ENCODE measurements at regions not wholly inside any gene's neighbourhood (a gene's known extent, or its start where the extent isn't known, plus 50 kb on each side); places are given as distances from the start of the nearest gene placed in this dataset.

DNA sequence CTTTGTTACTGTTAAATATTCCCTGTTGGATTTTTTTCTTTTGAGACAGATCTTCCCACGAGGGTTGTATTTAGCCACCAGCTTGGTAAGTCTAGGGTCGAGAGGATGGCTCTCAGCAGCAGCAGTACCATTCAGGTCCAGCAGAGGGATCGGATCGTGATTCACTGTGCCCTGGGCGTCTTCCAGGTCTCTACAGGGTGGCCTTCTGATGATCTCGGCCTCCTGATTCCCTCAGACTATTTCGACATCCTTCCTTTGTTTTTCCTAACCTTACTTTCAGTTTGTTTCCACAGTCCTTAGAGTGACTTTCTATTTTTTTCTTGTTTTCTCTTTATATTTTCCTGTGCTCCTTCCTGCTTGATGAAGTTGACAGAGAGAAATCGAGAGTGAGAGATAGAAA, 1436.9 kb downstream of the UQCRFS1 start:
- DNase-seq (ENCODE audit: low read depth) = peak; percentile 45

DNA sequence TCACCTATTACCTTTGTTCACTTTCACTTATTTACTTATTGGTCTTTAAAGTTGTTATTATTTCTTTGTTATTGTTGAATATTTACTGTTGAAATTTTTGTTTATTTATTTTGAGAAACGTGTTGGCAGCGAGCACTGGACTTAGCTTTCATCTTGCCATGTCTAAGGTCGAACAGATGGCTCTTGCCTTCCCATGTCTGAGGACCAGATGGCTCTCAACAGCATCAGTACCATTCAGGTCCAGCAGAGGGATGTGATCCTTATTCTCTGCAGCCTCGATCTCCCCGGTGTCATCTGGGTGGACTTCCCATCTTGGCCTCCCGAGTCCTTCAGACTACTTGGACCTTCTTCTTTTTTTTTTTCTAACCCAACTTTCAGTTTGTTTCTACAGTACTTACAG, 1437.6 kb downstream of the UQCRFS1 start:
- DNase-seq (ENCODE audit: low read depth) = no peak

DNA sequence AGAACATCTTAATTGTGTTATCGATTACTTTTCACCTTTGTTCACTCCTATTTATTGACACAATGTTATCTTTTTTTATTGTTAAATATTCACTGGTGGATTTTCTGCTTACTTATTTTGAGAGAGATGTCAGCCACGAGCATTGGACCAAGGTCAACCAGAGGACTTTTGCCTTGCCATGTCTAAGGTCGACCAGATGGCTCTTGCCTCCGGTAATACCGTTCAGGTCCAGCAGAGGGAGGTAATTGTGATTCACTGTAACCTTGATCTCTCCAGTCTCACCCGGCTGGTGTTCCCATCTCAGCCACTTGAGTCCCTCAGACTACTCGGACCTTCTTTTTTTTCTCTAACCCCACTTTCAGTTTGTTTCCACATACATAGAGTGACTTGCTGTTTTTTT, 1438.1 kb downstream of the UQCRFS1 start:
- peak; percentile 72 for DNase-seq (ENCODE audit: low read depth)

DNA sequence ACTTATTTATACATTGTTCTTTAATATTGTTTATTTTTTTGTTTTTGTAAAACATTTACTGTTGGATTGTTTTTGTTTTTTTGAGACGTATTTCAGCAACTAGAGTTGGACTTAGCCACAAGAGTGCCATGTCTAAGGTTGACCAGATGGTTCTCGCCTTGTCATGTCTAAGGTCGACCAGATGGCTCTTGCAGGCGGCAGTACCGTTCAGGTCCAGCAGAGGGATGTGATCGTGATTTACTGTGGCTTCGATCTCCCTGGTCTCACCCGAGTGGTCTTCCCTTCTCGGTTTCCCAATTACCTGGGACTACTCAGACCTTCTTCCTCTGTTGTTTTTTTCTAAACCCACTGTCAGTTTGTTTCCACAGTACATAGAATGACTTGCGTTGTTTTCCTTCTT, 1438.6 kb downstream of the UQCRFS1 start:
- DNase-seq (ENCODE audit: low read depth) = peak; percentile 51

DNA sequence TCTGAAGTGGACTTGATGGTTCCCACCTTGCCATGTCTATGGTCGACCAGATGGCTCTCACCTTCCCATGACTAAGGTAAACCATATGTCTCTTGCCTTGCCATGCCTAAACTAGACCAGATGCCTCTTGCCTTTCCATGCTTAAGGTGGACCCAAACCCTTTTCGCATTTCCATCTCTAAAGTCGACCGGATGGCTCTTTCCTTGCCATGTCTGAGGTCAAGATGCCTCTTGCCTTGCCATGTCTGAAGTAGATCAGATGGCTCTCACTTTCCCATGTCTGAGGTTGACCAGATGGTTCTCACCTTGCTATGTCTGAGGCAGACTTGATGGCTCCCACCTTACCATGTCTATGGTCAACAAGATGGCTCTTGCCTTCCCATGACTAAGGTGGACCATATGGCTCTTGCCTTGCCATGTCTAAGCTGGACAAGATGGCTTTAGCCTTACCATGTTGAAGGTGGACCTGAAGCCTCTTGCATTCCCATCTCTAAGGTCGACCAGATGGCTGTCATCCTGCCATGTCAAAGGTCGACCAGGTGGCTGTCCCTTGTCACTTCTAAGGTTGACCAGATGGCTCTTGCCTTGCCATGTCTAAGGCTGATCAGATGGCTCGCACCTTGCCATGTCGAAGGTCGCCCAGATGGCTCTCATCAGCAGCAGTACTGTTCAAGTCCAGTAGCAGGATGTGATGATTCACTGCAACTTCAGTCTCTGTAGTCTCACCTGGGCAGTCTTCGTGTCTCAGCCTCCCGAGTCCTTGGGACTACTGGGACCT, 1439.4 kb downstream of the UQCRFS1 start:
- DNase-seq (ENCODE audit: low read depth) = no peak

DNA sequence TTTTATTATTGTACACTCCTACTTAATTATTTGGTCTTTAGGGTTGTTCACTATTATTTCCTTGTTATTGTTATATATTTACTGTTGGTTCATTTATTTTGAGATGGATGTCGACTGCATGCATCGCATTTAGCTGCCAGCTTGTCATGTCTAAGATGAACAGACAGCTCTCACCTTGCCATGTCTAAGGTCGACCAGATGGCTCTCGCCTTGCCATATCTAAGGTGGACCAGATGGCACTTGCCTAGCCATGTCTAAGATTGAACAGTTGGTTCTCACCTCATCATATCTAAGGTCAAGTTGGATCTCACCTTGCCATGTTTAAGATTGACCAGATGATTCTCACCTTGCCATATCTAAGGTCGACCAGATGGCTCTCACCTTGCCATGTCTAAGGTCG, 1440.9 kb downstream of the UQCRFS1 start:
- DNase-seq (ENCODE audit: low read depth) = no peak

DNA sequence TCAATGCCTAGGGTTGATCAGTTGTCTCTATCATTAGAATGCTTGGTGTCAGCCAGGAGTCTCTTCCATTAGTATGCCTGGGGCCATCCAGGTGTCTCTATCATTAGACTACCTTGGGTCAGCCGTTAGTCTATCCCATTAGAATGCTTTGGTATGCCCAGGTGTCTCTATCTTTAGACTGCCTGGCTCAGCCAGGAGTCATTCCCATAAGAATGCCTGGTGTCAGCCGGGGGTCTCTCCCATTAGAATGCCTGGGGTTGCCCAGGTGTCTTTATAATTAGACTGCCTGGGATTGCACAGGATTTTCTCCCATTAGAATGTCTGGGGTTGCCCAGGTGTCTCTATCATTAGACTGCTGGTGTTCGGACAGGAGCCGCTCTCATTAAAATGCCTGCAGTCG, 1442.9 kb downstream of the UQCRFS1 start:
- no peak for DNase-seq (ENCODE audit: low read depth)

DNA sequence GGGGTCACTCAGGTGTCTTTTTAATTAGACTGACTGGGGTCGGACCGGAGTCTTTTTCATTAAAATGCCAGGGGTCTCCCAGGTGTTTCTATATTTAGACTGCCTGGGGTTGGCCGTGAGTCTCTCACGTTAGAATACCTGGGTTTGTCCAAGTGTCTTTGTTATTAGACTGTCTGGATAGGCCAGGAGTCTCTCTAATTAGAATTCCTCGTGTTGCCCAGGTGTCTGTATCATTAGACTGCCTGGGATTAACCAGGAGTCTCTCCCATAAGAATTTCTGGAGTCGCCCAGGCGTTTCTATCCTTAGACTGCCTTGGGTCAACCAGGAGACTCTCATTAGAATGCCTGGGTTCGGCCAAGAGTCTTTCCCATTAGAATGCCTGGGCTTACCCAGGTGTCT, 1445.7 kb downstream of the UQCRFS1 start:
- no peak for DNase-seq (ENCODE audit: low read depth)

DNA sequence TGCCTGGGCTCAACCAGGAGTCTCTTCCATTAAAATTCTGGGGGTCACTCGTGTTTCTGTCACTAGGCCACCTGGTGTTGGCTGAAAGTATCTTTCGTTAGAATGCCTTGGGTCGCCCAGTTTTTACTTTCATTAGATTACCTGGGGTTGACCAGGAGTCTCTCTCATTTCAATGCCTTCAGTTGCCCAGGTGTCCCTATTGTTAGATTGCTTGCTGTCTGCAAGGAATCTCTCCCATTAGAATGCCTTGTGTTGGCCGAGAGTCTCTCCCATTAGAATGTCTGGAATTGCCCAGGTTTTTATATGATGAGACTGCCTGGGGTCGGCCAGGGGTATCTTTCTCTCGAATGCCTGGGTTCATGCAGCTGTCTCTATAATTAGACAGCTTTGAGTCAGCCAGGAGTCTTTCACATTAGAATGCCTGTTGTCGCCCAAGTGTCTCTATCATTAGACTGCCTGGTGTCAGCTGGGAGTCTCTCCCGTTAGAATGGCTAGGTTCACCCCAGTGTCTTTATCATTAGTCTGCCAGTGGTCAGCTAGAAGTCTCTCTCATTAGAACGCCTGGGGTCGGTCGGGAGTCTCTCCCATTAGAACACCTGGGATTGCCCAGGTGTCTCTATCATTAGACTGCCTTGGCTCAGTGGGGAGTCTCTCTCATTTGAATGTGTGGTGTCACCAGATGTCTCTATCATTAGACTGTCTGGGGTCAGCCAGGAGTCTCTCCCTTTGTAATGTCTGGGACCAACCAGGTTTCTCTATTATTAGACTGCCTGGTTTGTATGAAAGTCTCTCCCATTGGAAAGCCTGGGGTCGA, 1446.8 kb downstream of the UQCRFS1 start:
- DNase-seq (ENCODE audit: low read depth) = no peak

DNA sequence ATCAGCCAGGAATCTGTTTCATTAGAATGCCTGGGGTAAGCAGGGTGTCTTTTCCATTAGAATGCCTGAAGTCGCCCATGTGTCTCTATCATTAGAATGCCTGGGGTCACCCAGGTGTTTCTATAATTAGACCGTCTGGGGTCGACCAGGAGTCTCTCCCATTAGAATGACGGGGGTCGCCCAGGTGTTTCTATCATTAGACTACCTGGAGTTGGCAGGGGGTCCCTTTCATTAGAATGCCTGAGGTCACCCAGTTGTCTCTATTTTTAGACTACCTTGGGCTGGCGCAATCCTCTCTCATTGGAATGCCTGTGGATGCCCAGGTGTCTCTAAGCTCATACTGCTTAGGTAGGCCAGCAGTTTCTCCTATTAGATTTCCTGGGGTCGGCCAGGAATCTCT, 1447.6 kb downstream of the UQCRFS1 start:
- DNase-seq (ENCODE audit: low read depth) = no peak

DNA sequence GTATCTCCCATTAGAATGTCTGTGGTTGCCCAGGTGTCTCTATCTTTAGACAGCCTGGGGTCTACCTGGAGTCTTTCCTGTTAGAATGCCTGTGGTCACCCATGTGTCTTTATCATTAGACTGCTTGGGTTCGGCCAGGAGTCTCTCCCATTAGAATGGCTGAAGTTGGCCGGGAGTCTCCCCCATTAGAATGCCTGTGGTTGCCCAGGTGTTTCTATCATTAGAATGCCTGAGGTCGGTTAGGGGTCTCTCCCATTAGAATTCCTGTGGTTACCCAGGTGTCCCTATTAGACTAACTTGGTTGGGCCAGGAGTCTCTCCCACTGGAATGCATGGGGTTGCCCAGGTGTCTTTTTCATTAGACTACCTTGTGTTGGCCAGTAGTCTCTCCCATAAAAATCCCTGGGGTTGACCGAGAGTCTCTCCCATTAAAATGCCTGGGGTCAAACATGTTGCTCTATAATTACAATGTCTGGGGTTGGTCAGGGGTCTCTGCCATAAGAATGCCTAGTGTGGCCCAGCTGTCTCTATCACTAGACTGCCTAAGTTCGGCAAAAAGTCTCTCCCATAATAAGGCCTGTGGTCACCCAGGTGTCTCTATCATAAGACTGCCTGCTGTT, 1448.7 kb downstream of the UQCRFS1 start:
- no peak for DNase-seq (ENCODE audit: low read depth)

DNA sequence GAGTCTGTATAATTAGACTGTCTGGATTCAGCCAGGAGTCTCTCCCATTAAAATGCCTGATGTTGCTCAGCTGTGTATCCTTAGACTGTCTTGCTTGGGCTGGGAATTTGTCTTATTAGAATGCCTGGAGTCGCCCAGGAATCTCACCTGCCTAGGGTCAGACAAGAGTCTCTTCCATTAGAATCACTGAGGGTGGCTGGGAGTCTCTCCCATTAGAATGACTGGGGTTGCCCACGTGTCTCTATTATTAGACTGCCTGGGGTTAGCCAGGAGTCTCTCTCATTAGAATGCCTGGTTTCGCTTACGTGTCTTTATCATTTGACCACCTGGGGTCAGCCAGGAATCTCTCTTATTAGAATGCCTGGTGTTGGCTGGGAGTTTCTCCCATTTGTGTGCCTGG, 1450.0 kb downstream of the UQCRFS1 start:
- DNase-seq (ENCODE audit: low read depth) = no peak

DNA sequence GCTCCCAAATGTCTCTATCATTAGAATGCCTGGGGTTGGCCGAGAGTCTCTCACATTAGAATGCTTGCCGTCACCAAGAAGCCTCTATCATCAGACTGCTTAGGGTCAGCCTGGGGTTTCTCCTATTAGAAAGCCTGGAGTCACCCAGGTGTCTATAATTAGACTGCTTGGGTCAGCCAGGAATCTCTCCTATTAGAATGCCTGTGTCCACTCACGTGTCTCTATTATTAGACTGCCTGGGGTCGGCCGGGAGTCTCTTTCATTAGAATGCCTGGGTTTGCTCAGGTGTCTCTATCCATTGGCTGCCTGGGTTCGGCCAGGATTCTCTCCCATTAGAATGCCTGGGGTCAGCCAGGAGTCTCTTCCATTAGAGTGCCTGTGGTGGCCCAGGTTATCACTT, 1453.1 kb downstream of the UQCRFS1 start:
- no peak for DNase-seq (ENCODE audit: low read depth)

DNA sequence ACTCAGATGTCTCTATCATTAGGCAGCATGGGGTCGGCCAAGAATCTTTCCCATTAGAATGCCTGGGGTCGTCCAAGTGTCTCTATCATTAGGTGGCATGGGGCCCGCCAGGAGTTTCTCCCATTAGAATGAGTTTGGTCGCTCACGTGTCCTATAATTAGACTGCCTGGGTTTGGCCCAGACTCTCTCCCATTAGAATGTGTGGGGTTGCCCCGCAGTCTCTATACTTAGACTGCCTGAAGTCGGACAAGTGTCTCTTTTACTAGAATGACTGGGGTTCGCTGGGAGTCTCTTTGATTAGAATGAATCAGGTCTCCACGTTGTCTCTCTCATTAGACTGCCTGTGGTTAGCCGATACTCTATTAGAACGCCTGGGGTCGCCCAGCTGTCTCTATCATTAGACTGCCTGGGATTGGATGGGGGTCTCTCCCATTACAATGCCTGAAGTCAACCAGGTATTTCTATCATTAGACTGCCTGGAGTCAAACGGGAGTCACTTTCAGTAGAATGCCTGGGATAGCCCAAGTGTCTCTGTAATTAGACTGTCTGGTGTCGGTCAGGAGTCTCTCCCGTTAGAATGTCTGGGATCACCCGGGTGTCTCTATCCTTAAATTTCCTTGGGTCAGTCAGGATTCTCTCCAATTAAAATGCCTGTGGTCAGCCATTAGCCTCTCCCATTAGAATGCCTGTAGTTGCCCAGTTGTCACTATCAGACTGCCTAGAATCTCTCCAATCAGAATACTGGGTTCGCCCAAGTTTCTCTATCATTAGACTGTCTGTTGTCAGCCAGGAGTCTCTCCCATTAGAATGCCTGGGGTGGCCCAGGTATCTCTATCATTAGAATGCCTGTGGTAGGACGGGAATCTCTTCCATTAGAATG, 1454.1 kb downstream of the UQCRFS1 start:
- DNase-seq (ENCODE audit: low read depth) = no peak

DNA sequence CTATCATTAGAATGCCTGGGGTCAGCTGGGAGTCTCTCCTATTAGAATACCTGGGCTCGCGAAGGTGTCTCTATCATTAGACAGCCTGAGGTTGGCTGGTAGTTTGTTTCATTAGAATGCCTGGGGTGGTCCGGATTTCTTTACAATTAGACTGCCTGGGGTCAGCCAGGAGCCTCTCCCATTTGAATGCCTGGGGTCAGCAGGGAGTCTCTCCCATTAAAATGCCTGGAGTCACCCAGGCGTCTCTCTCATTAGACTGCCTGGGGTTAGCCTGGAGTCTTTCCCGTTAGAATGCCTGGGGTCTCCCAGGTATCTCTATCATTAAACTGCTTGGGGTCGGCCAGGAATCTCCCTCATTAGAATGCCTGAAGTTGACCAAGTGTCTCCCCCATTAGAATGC, 1458.3 kb downstream of the UQCRFS1 start:
- DNase-seq (ENCODE audit: low read depth) = no peak

DNA sequence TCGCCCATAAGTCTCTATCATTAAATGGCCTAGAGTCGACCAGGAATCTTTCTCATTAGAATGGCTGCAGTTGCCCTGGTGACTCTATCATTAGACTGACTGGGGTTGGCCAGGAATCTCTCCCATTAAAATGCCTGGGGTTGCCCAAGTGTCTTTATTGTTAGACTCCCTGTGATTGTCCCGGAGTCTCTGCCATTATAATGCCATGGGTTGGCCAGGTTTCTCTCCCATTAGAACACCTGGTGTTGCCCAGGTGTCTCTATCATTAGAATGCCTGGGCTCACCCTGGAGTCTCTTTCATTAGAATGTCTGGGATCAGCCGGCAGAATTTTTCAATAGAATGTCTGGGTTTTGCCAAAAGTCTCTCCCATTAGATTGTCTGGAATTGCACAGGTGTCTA, 1459.3 kb downstream of the UQCRFS1 start:
- no peak for DNase-seq (ENCODE audit: low read depth)

DNA sequence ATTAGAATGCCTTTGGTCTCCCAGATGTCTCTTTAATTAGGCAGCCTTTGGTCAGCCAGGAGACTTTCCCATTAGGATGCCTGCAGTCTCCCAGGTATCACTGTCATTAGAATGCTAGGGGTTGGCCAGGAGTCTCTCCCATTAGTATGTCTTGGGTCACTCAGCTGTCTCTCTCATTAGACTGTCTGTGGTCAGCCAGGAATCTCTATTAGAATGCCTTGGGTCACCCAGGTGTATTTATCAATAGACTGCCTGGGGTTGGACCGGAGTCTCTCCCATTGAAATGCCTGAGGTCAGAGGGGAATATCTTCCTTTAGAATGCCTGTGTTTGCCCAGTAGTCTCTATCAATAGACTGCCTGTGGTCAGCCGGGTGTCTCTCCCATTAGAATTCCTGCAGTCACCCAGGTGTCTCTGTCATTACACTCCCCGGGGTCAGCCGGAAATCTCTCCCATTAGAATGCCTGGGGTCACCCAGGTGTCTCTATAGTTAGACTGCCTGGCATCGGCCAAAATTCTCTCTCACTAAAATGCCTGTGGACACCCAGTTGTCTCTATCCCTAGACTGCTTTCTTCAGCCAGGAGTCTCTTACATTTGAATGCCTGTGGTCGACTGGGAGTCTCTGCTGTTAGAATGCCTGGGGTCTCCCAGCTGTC, 1460.3 kb downstream of the UQCRFS1 start:
- DNase-seq (ENCODE audit: low read depth) = no peak

DNA sequence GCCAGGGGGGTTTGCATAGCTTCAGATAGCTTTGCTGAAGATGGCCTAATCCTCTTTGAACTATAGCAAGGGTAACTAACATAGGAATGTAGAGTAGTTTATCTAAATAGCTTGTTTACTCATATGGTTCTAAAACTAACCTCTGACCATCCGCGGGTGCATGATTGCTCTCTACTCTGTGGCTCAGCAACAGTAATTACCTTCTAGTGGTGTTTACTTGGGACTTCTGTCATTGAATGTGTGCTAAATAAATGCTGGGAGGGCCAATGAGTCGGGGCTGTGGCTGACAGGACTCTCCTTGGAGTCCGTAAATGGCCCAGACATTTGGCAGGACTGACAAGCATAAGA, 1461.9 kb downstream of the UQCRFS1 start:
- DNase-seq (ENCODE audit: low read depth) = no peak

DNA sequence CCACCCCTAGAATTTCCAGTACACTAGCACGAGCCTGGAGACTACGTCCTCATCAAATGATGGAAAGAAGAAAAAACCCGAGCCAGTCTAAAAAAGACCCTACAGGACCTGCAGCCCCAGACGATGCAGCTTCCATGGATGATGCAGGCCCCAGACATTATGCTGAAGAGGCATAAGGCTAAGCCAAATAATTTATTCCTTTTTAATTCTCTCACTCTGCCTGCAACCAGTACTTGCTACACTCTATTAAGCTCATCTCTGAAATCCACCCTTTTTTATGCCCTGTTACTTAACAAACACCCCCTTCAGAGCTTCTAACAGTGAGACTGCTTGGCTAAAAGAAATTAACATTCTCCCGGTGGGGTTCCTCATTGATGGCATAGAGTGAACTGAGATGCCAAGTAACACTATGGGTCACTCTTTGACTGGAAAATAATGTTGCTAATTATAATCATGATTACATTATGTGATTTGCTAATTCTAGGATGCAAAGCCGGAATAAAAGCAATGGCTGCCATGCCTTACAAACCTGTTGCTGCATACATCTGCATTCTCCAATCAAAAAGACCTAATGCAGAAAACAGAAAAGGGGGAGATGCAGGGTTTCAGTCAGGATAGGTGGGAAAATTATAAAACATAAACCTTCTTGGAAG, 1462.4 kb downstream of the UQCRFS1 start:
- no peak for DNase-seq (ENCODE audit: low read depth)

DNA sequence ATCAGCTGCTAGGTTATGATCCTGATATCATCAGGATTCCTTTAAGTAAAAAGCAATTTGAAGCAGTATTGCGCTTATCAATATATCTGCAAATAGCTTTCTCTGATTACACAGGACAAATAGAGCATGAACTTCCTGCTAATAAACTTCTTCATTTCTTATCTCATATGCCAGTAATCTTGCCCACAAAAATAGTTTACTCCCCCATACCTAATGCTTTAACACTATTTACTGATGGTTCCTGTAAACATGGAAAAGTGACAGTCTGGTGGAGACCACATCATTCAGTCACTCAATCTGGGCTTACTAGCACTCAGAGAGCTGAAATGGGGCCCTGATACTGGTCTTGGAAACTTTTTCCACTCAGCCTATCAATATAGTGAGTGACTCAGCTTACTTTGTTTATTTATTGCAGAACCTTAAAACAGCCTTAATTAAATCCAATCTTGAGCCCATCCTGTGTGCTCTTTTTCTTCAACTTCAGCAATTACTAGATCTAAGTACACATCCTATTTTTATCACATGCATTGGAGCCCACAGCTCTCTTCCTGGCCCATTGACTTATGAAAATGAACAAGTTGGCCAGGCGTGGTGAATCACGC, 1464.3 kb downstream of the UQCRFS1 start:
- peak; percentile 50 for DNase-seq (ENCODE audit: low read depth)

Data from CMK (cell line).